AG09319 (cell line): ENCODE measurements at regions not wholly inside any gene's neighbourhood (a gene's known extent, or its start where the extent isn't known, plus 50 kb on each side); places are given as distances from the start of the nearest gene placed in this dataset.

Source experiments
- DNase-seq: peaks from one replicate; pipeline ENCODE4 v3.0.0-alpha.2; 2010; ENCODE audit warnings: low read depth; ENCODE audit errors: extremely low read depth
- TF ChIP-seq, protein P1 (sequence below): IDR thresholded peaks from 2 replicates; pipeline ENCODE4 v1.5.1; 2011; ENCODE audit warnings: low read depth, mild to moderate bottlenecking, inconsistent platforms, low read length, moderate library complexity

GRCh38 chr4:23369331-23369730 lies 520.5 kb downstream of the PPARGC1A start:
- DNase-seq = no peak
- TF ChIP-seq, protein P1, sequence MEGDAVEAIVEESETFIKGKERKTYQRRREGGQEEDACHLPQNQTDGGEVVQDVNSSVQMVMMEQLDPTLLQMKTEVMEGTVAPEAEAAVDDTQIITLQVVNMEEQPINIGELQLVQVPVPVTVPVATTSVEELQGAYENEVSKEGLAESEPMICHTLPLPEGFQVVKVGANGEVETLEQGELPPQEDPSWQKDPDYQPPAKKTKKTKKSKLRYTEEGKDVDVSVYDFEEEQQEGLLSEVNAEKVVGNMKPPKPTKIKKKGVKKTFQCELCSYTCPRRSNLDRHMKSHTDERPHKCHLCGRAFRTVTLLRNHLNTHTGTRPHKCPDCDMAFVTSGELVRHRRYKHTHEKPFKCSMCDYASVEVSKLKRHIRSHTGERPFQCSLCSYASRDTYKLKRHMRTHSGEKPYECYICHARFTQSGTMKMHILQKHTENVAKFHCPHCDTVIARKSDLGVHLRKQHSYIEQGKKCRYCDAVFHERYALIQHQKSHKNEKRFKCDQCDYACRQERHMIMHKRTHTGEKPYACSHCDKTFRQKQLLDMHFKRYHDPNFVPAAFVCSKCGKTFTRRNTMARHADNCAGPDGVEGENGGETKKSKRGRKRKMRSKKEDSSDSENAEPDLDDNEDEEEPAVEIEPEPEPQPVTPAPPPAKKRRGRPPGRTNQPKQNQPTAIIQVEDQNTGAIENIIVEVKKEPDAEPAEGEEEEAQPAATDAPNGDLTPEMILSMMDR = no peak

DNA sequence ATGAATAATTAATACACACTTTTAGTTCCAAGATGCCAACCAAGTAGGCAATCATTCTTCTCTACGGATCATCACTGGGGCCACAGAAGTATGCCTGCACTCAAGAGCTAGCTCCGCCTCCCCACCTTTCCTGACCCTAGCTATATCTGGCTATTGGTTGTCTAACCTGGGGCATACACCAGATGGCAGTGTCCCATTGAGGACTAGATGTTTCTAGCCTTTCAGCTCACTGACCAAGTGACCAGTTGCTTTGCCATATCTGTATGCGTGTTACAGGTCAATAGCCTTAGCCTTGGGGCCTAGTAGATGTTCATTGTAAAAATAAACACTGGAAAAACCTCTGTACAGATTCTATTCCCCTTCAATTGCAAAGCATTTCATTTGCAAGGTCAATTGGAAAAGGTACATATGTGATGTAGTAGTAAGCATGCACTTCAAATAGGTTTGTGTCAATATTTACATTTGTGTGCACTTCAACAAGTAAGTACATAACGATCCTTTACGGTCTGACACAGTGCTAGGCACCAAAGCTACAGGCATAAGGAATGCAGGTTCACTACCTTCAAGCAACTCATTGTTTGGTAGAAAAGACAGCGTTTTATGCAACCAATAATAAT lies 521.7 kb downstream of the PPARGC1A start:
- DNase-seq = no peak
- TF ChIP-seq, protein P1 = no peak

DNA sequence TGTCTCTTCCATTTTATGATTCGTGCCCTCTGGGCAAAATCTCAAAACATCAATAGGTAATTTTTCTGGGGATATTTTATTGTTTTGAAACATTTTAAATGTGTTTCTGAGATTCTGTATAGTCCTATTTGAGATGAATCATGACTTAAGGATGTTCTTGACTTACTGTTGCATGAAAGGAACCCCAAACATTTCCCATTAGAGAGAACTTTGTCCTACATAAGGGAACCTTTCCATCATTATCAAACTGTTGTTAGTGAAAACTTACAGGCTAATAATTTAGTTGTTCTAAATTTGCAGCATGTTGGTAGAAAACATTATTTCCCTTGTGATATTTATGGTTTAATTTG lies 523.3 kb downstream of the PPARGC1A start:
- DNase-seq = no peak
- TF ChIP-seq, protein P1 = no peak

- DNase-seq = no peak
- TF ChIP-seq, protein P1 = no peak
Measured at GRCh38 chr4:23365871-23366556, 523.8 kb downstream of the PPARGC1A start.

GRCh38 chr4:23365086-23365485 lies 524.8 kb downstream of the PPARGC1A start:
- no peak for DNase-seq
- TF ChIP-seq, protein P1 = no peak

GRCh38 chr4:23364167-23364566 lies 525.7 kb downstream of the PPARGC1A start:
- no peak for DNase-seq
- TF ChIP-seq, protein P1 = no peak

- TF ChIP-seq, protein P1 = no peak
- DNase-seq = no peak
Measured at GRCh38 chr4:23361453-23361852, 528.4 kb downstream of the PPARGC1A start.
